DND-41 (cell line): ENCODE measurements at regions not wholly inside any gene's neighbourhood (a gene's known extent, or its start where the extent isn't known, plus 50 kb on each side); places are given as distances from the start of the nearest gene placed in this dataset.

Source experiments
- ATAC-seq: fragments of 200-7000 bp; cut with Tn5 transposase; 3 replicates; pipeline ENCODE4 v1.9.1; 2021; ENCODE audit warnings: low read depth; ENCODE audit not compliant: insufficient read depth
- DNase-seq: peaks from one replicate; pipeline ENCODE4 v3.0.0-alpha.2; 2020
- H2AFZ ChIP-seq: 2 replicates; pipeline ENCODE4 v1.6.0; 2012; ENCODE audit warnings: low read depth, low read length
- H3K27ac ChIP-seq: 2 replicates; pipeline ENCODE4 v1.5.1; 2012; ENCODE audit warnings: low read length, inconsistent platforms
- H3K27me3 ChIP-seq: fragments of 200-600 bp; sonication (generic); 2 replicates; pipeline ENCODE4 v1.6.0; 2012; ENCODE audit warnings: low read length, mild to moderate bottlenecking, inconsistent platforms; ENCODE audit not compliant: insufficient read depth, poor library complexity
- H3K36me3 ChIP-seq: 2 replicates; pipeline ENCODE4 v1.5.1; 2012; ENCODE audit warnings: low read length, inconsistent platforms; ENCODE audit not compliant: insufficient read depth
- H3K4me1 ChIP-seq: 2 replicates; pipeline ENCODE4 v1.5.1; 2012; ENCODE audit warnings: mild to moderate bottlenecking, low read length; ENCODE audit not compliant: insufficient read depth
- H3K4me2 ChIP-seq: 2 replicates; pipeline ENCODE4 v1.6.0; 2012; ENCODE audit warnings: mild to moderate bottlenecking, moderate library complexity, low read length, inconsistent platforms; ENCODE audit not compliant: insufficient read depth
- H3K4me3 ChIP-seq, 2 experiments: fragments of 200-600 bp in 1 of 2; shearing (Covaris generic) in 1 of 2; 2 replicates each; pipeline ENCODE4 v1.5.1; 2012 to 2016; ENCODE audit warnings: inconsistent platforms in 2 of 2, low read length in 2 of 2, mild to moderate bottlenecking in 2 of 2, low read depth in 1 of 2, moderate library complexity in 1 of 2
- H3K79me2 ChIP-seq: 2 replicates; pipeline ENCODE4 v1.6.0; 2012; ENCODE audit warnings: low read length, inconsistent platforms; ENCODE audit not compliant: insufficient read depth
- H3K9ac ChIP-seq: 2 replicates; pipeline ENCODE4 v1.6.0; 2012; ENCODE audit warnings: low read depth, mild to moderate bottlenecking, inconsistent platforms, low read length, moderate library complexity
- H3K9me3 ChIP-seq: 2 replicates; pipeline ENCODE4 v1.5.1; 2012; ENCODE audit warnings: low read length, moderate library complexity, mild to moderate bottlenecking, inconsistent platforms; ENCODE audit not compliant: insufficient read depth, severe bottlenecking
- H4K20me1 ChIP-seq: 2 replicates; pipeline ENCODE4 v1.6.0; 2012; ENCODE audit warnings: low read length; ENCODE audit not compliant: insufficient read depth
- EZH2 ChIP-seq: IDR thresholded peaks from 3 replicates; pipeline ENCODE4 v1.6.1; 2012; ENCODE audit warnings: borderline replicate concordance, low read depth, mild to moderate bottlenecking, moderate library complexity, low read length, inconsistent platforms; ENCODE audit not compliant: severe bottlenecking
- TF ChIP-seq, protein P1 (sequence below): IDR thresholded peaks from 2 replicates; pipeline ENCODE4 v1.5.1; 2012; ENCODE audit warnings: borderline replicate concordance, low read length, moderate library complexity, mild to moderate bottlenecking; ENCODE audit not compliant: poor library complexity, severe bottlenecking; ENCODE audit errors: extremely low read depth

DNA sequence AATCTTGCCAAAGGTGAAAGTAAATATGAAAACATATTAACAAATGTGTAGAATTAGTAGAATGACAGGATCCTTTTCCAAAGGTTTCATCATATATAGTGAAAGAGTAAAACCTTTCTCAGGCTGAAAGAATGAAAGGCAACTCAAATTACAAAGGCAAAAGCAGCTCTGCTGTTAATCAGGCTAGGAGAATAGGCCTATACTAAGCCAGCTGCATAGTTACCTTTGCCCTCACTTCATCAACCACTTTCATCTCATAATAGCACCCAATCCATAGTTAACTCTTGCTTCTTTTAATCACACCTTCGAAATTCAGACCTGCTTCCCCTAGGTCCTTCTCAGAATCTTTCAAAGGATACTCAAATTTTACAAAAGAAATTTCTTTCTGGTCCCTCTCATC is 1167.6 kb upstream of the ATXN8OS start:
- H3K27me3 ChIP-seq, result no peaks in the 10 kb centered on the region
- ATAC-seq, result no peak

DNA sequence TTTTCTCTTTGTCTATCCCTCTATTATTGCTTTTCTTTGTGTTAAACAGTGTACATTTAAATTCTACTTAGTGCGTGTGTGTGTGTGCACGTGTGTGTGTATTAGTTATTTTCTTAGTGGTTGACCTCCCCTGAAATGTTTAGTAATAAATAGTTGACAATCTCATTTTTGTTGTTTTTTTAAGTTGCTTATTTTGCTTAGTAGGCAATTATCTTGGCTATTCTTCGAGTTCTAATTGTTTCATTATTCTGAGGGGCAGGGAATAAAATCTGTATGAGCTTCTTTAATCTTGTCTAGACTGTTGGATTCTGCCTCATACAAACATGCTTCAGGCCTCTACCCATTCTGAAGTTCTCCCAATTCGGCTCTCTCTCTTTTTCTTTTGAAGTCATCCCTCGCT is 1169.0 kb upstream of the ATXN8OS start:
- Histone ChIP-seq H3K4me2 (no peak overlapping the region), H3K27ac (no peak overlapping the region), H3K4me3 (no peak overlapping the region), H3K4me1 (no peaks in the 10 kb centered on the region), H3K36me3 (no peaks in the 10 kb centered on the region), H3K9ac (no peak overlapping the region), H3K79me2 (no peaks in the 10 kb centered on the region), H2AFZ (no peak overlapping the region), H3K27me3 (no peaks in the 10 kb centered on the region), H4K20me1 (no peaks in the 10 kb centered on the region), H3K9me3 (no peaks in the 10 kb centered on the region)
- no peak for ATAC-seq
- no peak for DNase-seq
- TF ChIP-seq, protein P1, sequence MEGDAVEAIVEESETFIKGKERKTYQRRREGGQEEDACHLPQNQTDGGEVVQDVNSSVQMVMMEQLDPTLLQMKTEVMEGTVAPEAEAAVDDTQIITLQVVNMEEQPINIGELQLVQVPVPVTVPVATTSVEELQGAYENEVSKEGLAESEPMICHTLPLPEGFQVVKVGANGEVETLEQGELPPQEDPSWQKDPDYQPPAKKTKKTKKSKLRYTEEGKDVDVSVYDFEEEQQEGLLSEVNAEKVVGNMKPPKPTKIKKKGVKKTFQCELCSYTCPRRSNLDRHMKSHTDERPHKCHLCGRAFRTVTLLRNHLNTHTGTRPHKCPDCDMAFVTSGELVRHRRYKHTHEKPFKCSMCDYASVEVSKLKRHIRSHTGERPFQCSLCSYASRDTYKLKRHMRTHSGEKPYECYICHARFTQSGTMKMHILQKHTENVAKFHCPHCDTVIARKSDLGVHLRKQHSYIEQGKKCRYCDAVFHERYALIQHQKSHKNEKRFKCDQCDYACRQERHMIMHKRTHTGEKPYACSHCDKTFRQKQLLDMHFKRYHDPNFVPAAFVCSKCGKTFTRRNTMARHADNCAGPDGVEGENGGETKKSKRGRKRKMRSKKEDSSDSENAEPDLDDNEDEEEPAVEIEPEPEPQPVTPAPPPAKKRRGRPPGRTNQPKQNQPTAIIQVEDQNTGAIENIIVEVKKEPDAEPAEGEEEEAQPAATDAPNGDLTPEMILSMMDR, result no peak
- TF ChIP-seq EZH2, result no peak

More for the DNA sequence above, 1167.6 kb upstream of the ATXN8OS start:
- DNase-seq, result no peak
- Histone ChIP-seq H2AFZ (no peak overlapping the region), H3K9ac (no peak overlapping the region), H3K79me2 (no peaks in the 10 kb centered on the region), H3K4me1 (no peaks in the 10 kb centered on the region), H3K36me3 (no peaks in the 10 kb centered on the region), H3K4me2 (no peak overlapping the region), H3K9me3 (no peaks in the 10 kb centered on the region), H4K20me1 (no peaks in the 10 kb centered on the region), H3K4me3 (no peak overlapping the region), H3K27ac (no peak overlapping the region)
- TF ChIP-seq EZH2, result no peak

- no peak overlapping the region for H3K4me2 ChIP-seq
- H2AFZ ChIP-seq, result no peak overlapping the region
- no peaks in the 10 kb centered on the region for H3K79me2 ChIP-seq
- no peak for ATAC-seq
- no peak overlapping the region for H3K27ac ChIP-seq
- no peak overlapping the region for H3K9ac ChIP-seq
- H3K9me3 ChIP-seq, result no peaks in the 10 kb centered on the region
- no peaks in the 10 kb centered on the region for H3K4me1 ChIP-seq
- H3K4me3 ChIP-seq, result no peak overlapping the region
- no peak for TF ChIP-seq EZH2
- TF ChIP-seq, protein P1, result no peak
- H3K27me3 ChIP-seq, result no peaks in the 10 kb centered on the region
- no peak for DNase-seq
- H3K36me3 ChIP-seq, result no peaks in the 10 kb centered on the region
- no peaks in the 10 kb centered on the region for H4K20me1 ChIP-seq
Measured at GRCh38 chr13:68929075-68929745, 1178.4 kb upstream of the ATXN8OS start.

DNA sequence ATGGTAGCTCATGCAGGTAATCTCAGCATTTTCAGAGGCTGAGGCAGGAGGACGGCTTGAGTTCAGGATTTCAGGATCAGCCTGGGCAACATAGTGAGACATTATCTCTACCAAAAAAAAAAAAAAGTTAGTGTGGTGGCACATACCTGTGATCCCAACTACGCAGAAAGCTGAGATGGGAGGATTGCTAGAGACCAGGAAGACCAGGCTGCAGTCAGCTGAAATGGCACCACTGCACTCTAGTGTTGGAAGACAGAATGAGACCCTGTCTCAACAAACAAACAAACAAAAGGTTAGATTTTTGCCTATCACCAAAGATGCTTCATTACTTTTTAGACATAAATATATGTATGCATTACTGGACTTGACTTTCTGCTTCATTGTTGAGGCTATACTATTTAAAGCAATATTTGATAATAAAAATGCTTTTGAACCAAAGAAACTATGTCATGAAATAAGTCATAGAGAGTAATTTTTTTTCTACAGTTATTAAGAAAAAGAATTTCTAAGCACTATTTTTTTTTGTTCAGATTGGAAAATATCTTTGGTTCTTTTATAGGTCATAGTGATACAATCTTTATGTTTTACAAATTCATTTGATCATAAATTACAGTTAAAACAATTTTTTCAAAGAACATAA is 1180.1 kb upstream of the ATXN8OS start:
- Histone ChIP-seq H3K9ac (no peak overlapping the region), H3K27me3 (no peaks in the 10 kb centered on the region), H3K79me2 (no peaks in the 10 kb centered on the region), H2AFZ (no peak overlapping the region), H3K9me3 (no peaks in the 10 kb centered on the region), H3K4me2 (no peak overlapping the region), H3K4me1 (no peaks in the 10 kb centered on the region), H4K20me1 (no peaks in the 10 kb centered on the region), H3K36me3 (no peaks in the 10 kb centered on the region), H3K4me3 (no peak overlapping the region), H3K27ac (no peak overlapping the region)
- TF ChIP-seq, protein P1, result no peak
- TF ChIP-seq EZH2, result no peak
- ATAC-seq (no peak), DNase-seq (no peak)
